Motor neuron (in vitro differentiated cells): ENCODE measurements at regions not wholly inside any gene's neighbourhood (a gene's known extent, or its start where the extent isn't known, plus 50 kb on each side); places are given as distances from the start of the nearest gene placed in this dataset.
"Not testable (repeated sequence)": the region's sequence is repeated elsewhere in the genome, so short reads cannot be mapped to it uniquely, and the experiment has no call there.

Experiments used
- ATAC-seq, 8 experiments: fragments of 200-7000 bp; cut with Tn5 transposase; replicated peaks in 6 of 8; 2 replicates each; pipeline ENCODE4 v1.8.0; 2021; ENCODE audit warnings: mild to moderate bottlenecking in 8 of 8, moderate library complexity in 8 of 8
- H3K27ac ChIP-seq, 2 donors: fragments of 250-450 bp; sonication (Bioruptor Pico); 2 replicates each; pipeline ENCODE4 v1.9.0; 2021; ENCODE audit warnings: antibody characterized with exemption in 2 of 2, mild to moderate bottlenecking in 2 of 2, moderate library complexity in 1 of 2
- H3K4me1 ChIP-seq, 2 donors: fragments of 250-450 bp; sonication (Bioruptor Pico); replicated peaks in 1 of 2; 2 replicates each; pipeline ENCODE4 v1.6.1; 2021; ENCODE audit warnings: antibody characterized with exemption in 2 of 2, mild to moderate bottlenecking in 2 of 2, moderate library complexity in 1 of 2
- H3K4me3 ChIP-seq, 5 donors: fragments of 250-450 bp; sonication (Bioruptor Pico); 2 replicates each; pipeline ENCODE4 v1.9.0; 2021; ENCODE audit warnings: antibody characterized with exemption in 5 of 5, mild to moderate bottlenecking in 5 of 5, moderate library complexity in 4 of 5
- WGBS, 10 experiments: fragments of 450-650 bp; shearing (Covaris generic); methylation state at CpG; one replicate each; pipeline ENCODE4 v1.0.0; 2022; 5-methylcytosine and 5-hydroxymethylcytosine counted together
- in situ Hi-C, 9 experiments: fragments of 400-800 bp; cut with MboI; loops; one replicate each; pipeline ENCODE4 v1.15.0; 2021; ENCODE audit warnings: low sequenced_read_pairs in 9 of 9, low pct_unique_long_range_greater_than_20kb in 2 of 9; ENCODE audit not compliant: unreplicated experiment in 9 of 9

DNA sequence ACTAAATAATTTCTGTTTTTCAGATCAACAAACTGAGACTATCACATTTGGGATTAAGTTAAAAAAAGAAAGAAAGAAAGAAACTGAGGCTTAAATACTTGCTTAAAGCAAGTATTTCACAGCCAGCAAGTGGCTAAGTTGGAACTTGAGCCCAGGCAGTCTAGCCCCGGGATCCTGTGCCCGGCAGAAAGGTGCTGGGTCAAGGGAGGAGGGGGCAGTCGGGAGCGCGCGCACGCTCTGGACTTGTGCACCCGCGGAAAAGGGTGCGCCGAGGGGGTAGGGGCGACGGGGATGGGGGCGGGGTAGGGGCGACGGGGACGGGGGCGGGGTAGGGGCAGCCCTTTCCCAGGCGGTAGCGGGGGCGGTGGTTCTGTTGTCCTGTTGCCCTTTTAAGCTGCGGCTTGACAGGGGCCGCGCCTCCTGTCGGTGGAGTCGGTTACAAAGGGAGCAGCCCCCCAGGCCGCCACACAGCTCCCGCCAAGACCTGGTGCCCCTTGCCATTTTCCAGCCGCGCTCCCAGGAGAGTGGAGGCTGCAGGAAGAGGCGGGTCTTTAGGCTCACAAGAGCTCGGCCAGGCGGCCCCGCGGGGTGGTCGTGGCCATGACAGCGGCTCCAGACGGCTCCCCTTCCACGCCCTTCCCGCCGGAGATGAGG lies 60.6 kb downstream of the GOLGA8T start:
- ATAC-seq = peak in 7 of 8 experiments; percentile 16 to 65 (median 61)
- H3K4me1 ChIP-seq, in situ Hi-C loops, H3K27ac ChIP-seq: not testable (repeated sequence)
- H3K4me3 ChIP-seq = peak overlapping the region in 3 of 5 donors; percentile 26 to 31 (median 27)
- WGBS, 10 experiments = no CpG with 5 or more reads among the region's 41 CpGs

DNA sequence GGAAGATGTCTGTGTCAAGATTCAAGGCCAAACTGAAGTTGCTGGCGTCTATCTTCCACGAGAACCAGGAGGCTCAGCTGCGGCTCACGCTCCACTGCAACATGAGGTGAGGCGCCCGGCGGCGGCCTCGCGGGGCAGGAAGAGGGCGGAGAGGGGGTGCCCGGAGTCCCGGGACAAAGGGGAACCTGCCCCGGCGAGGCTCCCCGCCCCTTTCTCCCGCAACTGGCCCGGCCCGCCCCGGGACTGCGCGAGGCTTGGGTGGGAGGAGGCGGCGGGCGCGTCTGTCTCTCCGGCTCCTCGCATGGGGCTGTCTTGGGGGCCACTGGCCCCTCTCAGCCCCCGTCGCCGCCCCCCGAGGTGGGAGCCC lies 61.1 kb downstream of the GOLGA8T start:
- in situ Hi-C loops, H3K27ac ChIP-seq, H3K4me1 ChIP-seq: not testable (repeated sequence)
- no CpG with 5 or more reads among the region's 32 CpGs for WGBS, 10 experiments
- peak overlapping the region in 4 of 5 donors; percentile 13 to 31 (median 26) for H3K4me3 ChIP-seq
- ATAC-seq = peak; percentile 58 to 75 (median 68)

- ATAC-seq, H3K4me1 ChIP-seq, in situ Hi-C loops, H3K27ac ChIP-seq: not testable (repeated sequence)
- peak overlapping the region in 1 of 5 donors; percentile 25 for H3K4me3 ChIP-seq
- no CpG with 5 or more reads among the region's 12 CpGs for WGBS, 10 experiments
Observed at GRCh38 chr15:30196769-30197168, 61.9 kb downstream of the GOLGA8T start.

DNA sequence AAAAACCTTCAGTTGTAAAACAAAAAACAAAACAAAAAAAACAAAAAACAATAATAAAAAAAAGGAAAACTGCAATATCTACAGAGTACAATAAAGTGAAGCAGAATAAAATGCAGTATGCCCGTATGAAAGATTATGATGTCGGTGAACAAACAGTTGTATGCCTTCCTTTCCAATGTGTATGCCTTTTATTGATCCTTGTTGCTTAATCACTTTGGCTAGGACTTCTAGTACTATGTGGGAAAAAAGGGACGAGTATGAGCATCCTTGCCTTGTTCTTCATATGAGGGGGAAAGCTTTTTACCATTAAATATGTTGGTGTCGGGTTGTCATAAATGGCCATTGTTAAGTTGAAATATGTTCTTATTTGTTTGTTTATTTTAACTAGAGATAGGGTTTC lies 66.7 kb downstream of the GOLGA8T start:
- H3K4me1 ChIP-seq, H3K4me3 ChIP-seq, in situ Hi-C loops, ATAC-seq, H3K27ac ChIP-seq: not testable (repeated sequence)
- WGBS, 10 experiments = no CpG with 5 or more reads among the region's 4 CpGs

GRCh38 chr15:30213733-30214132 lies 78.9 kb downstream of the GOLGA8T start:
- H3K27ac ChIP-seq, in situ Hi-C loops, ATAC-seq, H3K4me1 ChIP-seq, H3K4me3 ChIP-seq: not testable (repeated sequence)
- WGBS, 10 experiments = no CpG with 5 or more reads among the region's 5 CpGs

GRCh38 chr15:30221803-30222202 lies 87.0 kb downstream of the GOLGA8T start:
- in situ Hi-C loops, H3K27ac ChIP-seq, H3K4me1 ChIP-seq, H3K4me3 ChIP-seq: not testable (repeated sequence)
- WGBS, 10 experiments = no CpG with 5 or more reads among the region's 4 CpGs
- peak; percentile 41 to 98 (median 92) for ATAC-seq

DNA sequence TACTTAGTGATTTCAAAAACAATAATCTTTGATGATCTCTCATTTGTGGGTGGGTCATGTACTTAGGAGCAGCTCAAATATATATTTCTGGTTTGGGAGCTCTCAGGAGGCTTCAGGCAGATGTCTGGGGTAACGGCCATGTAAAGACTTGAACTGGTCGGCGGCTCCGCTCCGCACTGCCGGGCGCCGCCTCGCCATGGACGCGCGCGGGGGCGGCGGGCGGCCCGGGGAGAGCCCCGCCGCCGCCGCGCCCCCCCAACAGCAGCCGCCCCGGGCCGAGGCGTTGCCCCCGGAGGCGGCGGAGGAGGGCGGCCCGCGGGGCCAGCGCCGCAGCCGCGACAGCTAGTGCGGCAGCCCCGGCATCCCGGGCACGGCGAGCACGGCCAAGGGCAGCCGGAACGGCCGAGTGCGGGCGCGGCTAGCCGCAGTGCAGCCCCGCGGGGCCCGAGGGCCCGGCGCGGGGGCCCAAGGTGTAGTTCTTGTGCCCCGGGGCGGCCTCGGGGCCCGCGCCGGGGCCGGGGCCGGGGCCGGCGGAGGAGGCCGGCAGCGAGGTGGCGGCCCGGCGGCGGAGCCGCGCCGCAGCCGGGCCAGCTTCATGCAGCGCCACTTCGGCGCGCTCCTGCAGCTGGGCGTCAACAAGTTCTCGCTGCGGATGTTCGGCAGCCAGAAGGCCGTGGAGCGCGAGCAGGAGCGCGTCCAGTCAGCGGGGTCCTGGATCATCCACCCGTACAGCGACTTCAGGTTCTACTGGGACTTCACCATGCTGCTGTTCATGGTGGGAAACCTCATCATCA lies 88.1 kb downstream of the GOLGA8T start:
- H3K27ac ChIP-seq, H3K4me1 ChIP-seq, in situ Hi-C loops: not testable (repeated sequence)
- H3K4me3 ChIP-seq = peak overlapping the region in 1 of 5 donors; percentile 16
- no CpG with 5 or more reads among the region's 91 CpGs for WGBS, 10 experiments
- peak in 7 of 8 experiments; percentile 39 to 75 (median 47) for ATAC-seq

- no CpG with 5 or more reads among the region's 77 CpGs for WGBS, 10 experiments
- H3K4me3 ChIP-seq, H3K27ac ChIP-seq, in situ Hi-C loops, H3K4me1 ChIP-seq: not testable (repeated sequence)
- peak in 1 of 8 experiments; percentile 7 for ATAC-seq
Observed at GRCh38 chr15:30225233-30225891, 90.5 kb downstream of the GOLGA8T start.

- H3K4me1 ChIP-seq, in situ Hi-C loops, H3K4me3 ChIP-seq, H3K27ac ChIP-seq: not testable (repeated sequence)
- ATAC-seq = peak in 6 of 8 experiments; percentile 34 to 56 (median 41)
- no CpG with 5 or more reads among the region's 23 CpGs for WGBS, 10 experiments
Observed at GRCh38 chr15:30261432-30262141, 126.7 kb downstream of the GOLGA8T start.

DNA sequence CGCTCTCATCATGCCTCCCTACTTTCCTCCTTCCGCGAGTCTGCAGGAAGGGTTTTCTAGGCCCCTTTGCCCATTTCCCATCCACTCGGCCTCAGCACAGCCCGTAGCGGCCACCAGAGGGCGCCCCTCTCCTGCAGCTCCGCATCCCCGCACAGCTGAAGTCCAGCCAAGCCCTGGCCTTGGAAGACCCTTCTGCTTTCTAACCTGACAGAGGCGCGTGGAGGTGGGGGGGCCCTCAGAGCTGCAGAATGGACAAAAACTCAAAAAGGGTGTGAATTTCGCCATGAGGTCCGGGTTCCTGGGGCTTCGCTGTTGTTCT lies 127.2 kb downstream of the GOLGA8T start:
- no CpG with 5 or more reads among the region's 14 CpGs for WGBS, 10 experiments
- in situ Hi-C loops, H3K4me3 ChIP-seq, H3K27ac ChIP-seq, H3K4me1 ChIP-seq: not testable (repeated sequence)
- peak; percentile 78 to 99 (median 98) for ATAC-seq

DNA sequence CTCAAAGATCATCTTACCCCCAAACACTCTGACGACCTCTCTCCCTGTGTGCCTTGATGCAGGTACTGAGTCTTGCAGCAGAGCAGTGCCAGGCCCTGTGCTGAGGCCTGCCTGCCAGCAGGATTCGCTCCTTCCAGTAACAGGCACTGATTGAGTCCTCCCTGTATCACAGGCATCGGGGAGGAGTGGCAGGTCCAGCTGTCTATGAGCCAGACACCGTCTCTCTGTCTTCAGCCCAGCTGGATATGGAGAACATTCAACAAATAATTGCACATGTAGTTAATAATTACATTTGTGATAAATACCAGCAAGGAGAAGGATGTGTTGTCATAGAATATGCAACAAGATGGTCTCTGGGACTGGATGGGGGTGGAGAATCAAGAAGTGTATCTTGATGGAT lies 129.1 kb downstream of the GOLGA8T start:
- no CpG with 5 or more reads among the region's 4 CpGs for WGBS, 10 experiments
- H3K4me1 ChIP-seq, H3K4me3 ChIP-seq, H3K27ac ChIP-seq, in situ Hi-C loops: not testable (repeated sequence)
- ATAC-seq = peak in 2 of 8 experiments; percentile 17 to 22

- H3K27ac ChIP-seq, ATAC-seq, H3K4me3 ChIP-seq, H3K4me1 ChIP-seq, in situ Hi-C loops: not testable (repeated sequence)
- no CpG with 5 or more reads among the region's 14 CpGs for WGBS, 10 experiments
Observed at GRCh38 chr15:30295150-30295844, 98.0 kb downstream of the CHRFAM7A start.

DNA sequence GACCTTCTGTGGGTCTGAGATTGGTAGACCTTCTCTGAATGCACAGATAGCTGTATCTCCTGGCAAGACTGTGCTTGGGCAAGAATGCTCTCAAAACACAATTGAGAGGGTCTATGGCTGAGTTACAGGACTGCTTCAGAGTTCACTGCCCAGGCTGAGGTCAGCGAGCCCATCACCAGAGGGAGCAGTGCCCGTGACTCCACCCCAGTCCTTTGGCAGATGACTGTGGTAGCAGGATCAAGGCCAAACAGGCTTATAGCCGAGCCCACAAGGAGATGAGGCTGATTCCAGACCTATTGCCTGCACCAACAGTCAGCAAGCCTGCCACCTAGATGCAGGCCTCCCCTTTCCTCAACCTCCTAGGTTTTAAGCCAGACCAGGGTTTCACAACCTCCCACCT lies 89.4 kb downstream of the CHRFAM7A start:
- H3K4me1 ChIP-seq, in situ Hi-C loops, ATAC-seq, H3K27ac ChIP-seq, H3K4me3 ChIP-seq: not testable (repeated sequence)
- no CpG with 5 or more reads among the region's 3 CpGs for WGBS, 10 experiments
